GM10248 (cell line): ENCODE measurements at regions not wholly inside any gene's neighbourhood (a gene's known extent, or its start where the extent isn't known, plus 50 kb on each side); places are given as distances from the start of the nearest gene placed in this dataset.

Experiments
- CTCF ChIA-PET: fragments of 300-600 bp; sonication (Branson Sonifier 250); formaldehyde crosslinking; extraction: SDS; loops from one replicate; lab custom pipeline; 2021; ENCODE audit warnings: antibody characterized with exemption; lab: Yijun Ruan, JAX
- POLR2A ChIA-PET: fragments of 350-650 bp; sonication (Branson Sonifier 250); formaldehyde crosslinking; extraction: SDS; loops from one replicate; lab custom pipeline; 2020; ENCODE audit warnings: antibody characterized with exemption; lab: Yijun Ruan, JAX
- DNase-seq: peaks from one replicate; pipeline ENCODE4 v3.0.0; 2012; ENCODE audit errors: extremely low spot score
- TF ChIP-seq, protein P1 (sequence below): IDR thresholded peaks from 2 replicates; pipeline ENCODE4 v1.5.1; 2012; ENCODE audit warnings: mild to moderate bottlenecking, low read depth; ENCODE audit errors: extremely low read depth, missing control alignments, control extremely low read depth

DNA sequence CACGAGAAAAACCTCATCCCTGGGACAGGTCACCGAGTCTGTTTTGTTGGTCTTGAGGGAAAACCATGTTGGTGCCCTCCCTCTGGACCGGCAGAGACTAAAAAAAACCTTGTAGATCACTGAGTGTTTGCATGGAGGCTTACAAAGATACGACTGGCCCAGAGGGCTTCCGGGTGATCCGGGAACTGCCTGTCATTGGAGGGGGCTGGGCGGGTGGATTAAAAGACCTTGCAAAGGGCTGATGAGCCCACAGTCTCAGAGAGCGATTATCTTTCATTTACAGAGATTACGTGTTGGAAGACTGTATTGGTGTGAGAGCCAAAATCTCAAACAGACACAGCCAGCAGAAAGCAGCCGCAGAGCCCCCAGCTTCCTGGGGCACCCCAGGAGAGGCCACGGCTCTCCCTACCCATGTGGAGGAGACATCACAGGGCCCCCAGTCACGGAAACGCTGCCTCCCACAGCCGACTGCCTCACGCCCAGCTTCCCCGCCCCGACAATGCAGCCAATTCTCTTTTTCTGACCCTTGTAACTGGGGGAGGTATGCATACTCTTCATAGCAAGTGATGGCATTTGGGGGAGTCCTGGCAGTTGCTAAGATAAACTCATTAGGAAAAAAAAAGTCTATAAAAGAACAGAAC lies 426.4 kb downstream of the CTTN start:
- POLR2A ChIA-PET = no interaction called here
- CTCF ChIA-PET = interaction anchor here (2.5 kb wide), 1 partner anchor 9 kb away, joined by 14 read pairs; no protein-coding TSS in a partner anchor
- no peak for DNase-seq
- TF ChIP-seq, protein P1, sequence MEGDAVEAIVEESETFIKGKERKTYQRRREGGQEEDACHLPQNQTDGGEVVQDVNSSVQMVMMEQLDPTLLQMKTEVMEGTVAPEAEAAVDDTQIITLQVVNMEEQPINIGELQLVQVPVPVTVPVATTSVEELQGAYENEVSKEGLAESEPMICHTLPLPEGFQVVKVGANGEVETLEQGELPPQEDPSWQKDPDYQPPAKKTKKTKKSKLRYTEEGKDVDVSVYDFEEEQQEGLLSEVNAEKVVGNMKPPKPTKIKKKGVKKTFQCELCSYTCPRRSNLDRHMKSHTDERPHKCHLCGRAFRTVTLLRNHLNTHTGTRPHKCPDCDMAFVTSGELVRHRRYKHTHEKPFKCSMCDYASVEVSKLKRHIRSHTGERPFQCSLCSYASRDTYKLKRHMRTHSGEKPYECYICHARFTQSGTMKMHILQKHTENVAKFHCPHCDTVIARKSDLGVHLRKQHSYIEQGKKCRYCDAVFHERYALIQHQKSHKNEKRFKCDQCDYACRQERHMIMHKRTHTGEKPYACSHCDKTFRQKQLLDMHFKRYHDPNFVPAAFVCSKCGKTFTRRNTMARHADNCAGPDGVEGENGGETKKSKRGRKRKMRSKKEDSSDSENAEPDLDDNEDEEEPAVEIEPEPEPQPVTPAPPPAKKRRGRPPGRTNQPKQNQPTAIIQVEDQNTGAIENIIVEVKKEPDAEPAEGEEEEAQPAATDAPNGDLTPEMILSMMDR = no peak

DNA sequence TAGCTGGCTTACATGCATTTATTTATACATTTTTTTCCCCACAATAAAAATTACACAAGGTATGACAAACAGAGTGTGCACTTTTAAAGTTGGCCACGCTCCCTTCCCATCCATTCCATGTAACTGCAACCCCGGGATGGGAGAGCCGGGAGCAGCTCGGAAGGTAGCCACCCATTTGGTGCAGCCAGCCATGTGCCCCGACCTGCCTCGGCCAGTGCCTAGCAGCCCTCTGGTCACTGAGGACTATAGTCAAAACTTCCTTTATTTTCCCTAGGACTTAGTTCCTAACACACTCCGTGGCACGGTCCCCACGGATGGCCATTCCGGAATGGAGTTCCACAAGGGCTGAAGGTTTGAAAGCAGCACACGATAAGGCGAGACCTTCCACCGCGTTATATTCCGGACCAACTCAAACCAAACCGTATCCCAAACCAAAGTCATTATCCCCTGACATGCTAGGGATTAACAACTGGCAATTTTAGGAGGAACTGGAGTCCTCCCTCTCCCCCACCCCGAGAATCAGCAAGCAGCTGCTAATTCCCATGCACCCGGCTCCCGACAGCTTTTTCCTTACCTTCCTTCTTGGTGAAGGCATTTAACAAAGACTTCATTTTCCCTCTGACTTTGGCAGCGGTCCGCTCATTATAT lies 426.4 kb downstream of the SHANK2 start:
- TF ChIP-seq, protein P1 = no peak
- POLR2A ChIA-PET = no interaction called here
- DNase-seq = no peak
- CTCF ChIA-PET = interaction anchor here (2.5 kb wide), 1 partner anchor 10 kb away, joined by 14 read pairs; no protein-coding TSS in a partner anchor

DNA sequence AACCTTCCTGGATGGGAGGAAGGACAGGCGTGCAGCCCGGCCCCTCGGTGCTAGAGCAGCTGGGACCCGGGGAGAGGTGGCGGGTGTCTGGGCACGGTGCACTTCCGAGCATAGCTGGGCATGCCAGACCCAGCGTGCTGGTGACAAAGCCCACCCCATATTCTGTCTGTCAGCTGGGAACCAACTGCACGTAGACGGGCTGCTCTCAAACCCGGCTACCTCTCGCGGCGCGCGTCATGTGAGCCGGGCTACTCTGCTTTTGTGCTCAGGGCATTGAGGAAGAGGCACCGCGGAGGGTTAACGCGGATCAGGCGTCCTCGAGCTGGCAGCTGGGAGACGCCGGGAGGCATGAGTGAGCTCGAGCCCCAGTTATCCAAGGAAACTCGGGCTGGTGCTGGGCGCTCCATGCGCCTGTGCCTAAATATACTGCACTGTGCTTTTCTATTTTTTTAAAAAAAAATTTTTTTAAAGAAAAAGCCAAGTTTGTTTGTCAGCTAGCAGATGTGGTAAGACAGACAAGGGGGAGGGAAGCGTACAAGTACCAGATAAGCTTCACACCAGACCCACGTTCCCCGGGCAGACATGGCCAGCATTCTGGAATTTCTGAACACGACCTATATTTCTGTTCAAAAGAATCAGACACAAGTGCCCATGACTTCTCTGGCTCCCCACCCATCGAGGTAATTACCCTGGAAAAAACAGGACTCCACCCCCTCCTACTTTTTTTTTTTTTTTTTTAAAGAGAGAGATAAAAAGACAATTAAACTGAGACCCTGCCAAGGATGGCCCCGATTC lies 425.6 kb downstream of the SHANK2 start:
- ChIA-PET CTCF (interaction anchor here (2.5 kb wide), 1 partner anchor 11 kb away, joined by 14 read pairs; no protein-coding TSS in a partner anchor), POLR2A (no interaction called here)
- no peak for DNase-seq
- TF ChIP-seq, protein P1 = no peak

DNA sequence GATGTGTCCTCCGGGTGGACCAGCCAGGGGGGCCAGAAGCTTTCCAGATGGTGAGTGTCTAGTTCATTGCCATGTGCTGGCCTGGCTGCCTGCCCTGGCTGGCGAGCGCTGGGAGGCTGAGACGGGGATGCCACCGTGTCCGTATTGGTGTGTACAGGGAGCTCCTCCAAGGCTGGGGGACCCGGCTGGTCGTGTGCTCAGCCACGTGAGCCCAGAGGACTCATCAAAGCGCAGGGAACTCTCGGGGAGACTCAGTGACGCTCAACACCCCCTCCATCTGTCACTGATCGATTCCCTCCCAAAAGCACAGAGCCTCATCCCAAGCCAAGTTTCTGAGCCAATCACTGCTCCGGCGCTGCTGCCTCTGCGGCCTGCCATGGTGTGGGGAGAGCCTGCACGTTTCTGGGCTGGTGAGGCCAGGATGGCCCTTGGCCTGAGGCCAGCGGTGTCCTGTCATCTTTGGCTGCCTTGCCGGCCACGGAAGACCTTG lies 423.7 kb downstream of the SHANK2 start:
- DNase-seq = no peak
- TF ChIP-seq, protein P1 = no peak
- CTCF ChIA-PET = no interaction called here
- POLR2A ChIA-PET = no interaction called here

DNA sequence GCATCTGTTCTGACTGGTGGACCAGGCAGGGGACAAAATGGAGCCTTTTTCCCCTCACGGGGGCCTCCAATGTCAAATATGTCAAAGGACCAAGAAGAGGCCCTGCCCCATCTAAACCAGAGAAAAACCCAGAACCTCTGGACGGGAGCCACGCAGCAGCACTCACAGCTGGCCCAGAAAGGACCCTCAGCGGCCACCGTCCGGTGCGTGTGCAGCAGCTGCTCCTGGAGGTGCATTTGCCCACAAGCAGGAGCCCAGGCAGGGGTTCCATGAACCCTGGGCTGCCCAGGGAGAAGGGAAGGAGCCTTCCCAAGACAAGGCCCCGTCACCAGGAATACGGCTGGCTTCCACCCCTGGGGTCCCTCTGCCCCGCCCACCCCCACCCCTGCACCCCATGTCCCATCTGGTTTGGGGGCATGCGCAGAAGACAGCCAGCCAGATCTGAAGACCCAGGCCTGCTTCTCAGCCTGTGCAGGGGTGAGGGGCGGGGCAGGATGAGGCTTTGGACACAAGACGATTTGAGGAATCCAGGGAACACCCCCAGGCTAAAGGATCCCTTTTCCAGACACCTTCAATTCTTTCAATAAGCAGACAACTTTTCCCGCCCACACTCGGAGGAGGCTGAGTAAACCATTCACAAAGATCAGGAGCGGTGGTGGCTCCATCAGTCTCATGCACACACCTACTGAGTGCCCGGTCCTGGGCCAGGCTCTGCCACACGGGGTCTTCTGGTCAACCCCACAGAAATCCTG lies 423.1 kb downstream of the SHANK2 start:
- ChIA-PET CTCF (no interaction called here), POLR2A (no interaction called here)
- DNase-seq = no peak
- TF ChIP-seq, protein P1 = no peak

DNA sequence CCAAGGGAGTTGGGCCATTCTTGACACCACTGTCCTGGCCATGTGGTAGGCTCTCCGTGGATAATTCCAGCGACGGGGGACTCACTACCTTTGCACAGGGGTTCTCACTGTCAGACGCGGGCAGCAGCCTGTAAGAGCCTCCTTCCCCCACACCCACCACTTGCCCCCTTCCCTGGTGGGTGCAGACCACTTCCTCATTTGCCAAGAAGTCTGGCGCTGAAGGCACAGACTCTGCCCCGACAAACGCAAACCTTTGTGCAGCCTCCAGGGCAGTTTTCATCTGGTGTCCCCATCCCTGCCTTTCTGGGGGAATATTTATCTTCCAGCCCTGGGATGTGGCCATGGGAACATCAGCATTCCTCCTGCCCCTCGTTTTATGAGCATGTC lies 422.5 kb downstream of the SHANK2 start:
- DNase-seq = no peak
- ChIA-PET POLR2A (no interaction called here), CTCF (no interaction called here)
- TF ChIP-seq, protein P1 = no peak
